GM18505 (cell line): ENCODE measurements at regions not wholly inside any gene's neighbourhood (a gene's known extent, or its start where the extent isn't known, plus 50 kb on each side); places are given as distances from the start of the nearest gene placed in this dataset.
"Not testable (repeated sequence)": the region's sequence is repeated elsewhere in the genome, so short reads cannot be mapped to it uniquely, and the experiment has no call there.

ENCODE experiments used
- ATAC-seq: cut with Tn5 transposase; IDR thresholded peaks from one replicate; pipeline ENCODE4 v1.9.1; 2021; ENCODE audit not compliant: unreplicated experiment
- POLR2A ChIP-seq: IDR thresholded peaks from 4 replicates; pipeline ENCODE4 v1.6.1; 2011; ENCODE audit warnings: borderline replicate concordance; ENCODE audit not compliant: insufficient read depth, insufficient read length; ENCODE audit errors: extremely low read depth

DNA sequence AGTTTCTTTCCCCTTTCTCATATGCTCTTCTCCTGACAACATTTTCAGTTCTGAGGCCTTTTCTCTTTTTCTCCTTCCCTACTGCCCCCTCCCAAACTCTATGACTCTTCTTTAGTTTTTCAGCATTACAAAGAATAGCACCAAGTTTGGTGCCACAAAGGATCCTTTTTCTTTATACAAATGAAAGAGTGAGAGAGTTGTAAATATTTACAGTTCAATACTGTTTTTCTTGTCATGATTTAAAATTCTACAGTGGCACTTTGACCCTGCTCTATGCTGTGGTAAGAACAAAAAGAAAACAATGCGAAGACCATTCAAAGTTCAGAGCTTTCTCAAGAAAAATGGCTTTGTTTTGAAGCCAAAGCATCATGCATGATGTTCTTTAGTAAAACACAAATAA, 667.9 kb upstream of the SGO1 start:
- no peak for TF ChIP-seq POLR2A

GRCh38 chr3:20852712-20853111, 666.7 kb upstream of the SGO1 start:
- ATAC-seq, result no peak
- no peak for TF ChIP-seq POLR2A

More for the DNA sequence above, 667.9 kb upstream of the SGO1 start:
- no peak for ATAC-seq

DNA sequence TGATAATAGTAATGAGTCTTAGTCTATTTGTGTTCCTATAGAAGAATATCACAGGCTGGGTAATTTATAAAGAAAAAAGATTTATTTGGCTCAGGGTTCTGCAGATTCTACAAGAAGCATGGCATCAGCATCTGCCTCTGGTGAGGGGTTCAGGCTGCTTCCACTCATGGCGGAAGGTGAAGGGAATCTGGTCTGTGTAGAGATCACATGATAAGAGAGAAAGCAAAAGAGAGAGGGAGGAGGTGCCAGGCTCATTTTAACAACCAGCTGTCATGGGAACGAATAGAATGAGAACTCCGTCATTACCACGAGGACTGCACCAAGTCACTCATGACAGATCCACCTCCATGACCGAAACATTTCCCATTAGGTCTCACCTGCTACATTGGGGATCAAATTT, 664.0 kb upstream of the SGO1 start:
- no peak for ATAC-seq
- TF ChIP-seq POLR2A, result no peak

GRCh38 chr3:20846832-20847231, 660.8 kb upstream of the SGO1 start:
- ATAC-seq, result no peak
- TF ChIP-seq POLR2A, result no peak

- TF ChIP-seq POLR2A, result no peak
- ATAC-seq, result no peak
Measured at GRCh38 chr3:20846066-20846465, 660.1 kb upstream of the SGO1 start.

DNA sequence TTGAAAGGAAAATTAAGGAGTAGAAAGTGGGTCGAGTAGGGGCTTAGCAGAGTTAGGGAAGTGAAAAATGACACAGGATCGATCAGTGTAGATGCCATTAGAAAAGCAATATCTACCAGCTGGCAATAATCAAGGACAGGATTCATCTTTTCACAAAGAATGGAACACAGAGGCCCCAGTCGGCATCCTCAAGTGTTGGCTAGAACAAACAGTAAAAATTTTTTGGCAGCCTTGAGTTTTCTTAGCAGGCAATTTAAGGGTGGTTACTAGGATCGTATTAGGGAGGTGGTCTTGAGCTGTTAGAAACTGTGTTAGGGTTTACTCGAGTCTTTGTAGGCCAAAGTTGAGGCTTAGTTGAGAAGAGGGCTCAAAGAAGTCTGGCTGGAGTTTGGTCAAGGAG, 658.8 kb upstream of the SGO1 start:
- no peak for ATAC-seq
- no peak for TF ChIP-seq POLR2A

DNA sequence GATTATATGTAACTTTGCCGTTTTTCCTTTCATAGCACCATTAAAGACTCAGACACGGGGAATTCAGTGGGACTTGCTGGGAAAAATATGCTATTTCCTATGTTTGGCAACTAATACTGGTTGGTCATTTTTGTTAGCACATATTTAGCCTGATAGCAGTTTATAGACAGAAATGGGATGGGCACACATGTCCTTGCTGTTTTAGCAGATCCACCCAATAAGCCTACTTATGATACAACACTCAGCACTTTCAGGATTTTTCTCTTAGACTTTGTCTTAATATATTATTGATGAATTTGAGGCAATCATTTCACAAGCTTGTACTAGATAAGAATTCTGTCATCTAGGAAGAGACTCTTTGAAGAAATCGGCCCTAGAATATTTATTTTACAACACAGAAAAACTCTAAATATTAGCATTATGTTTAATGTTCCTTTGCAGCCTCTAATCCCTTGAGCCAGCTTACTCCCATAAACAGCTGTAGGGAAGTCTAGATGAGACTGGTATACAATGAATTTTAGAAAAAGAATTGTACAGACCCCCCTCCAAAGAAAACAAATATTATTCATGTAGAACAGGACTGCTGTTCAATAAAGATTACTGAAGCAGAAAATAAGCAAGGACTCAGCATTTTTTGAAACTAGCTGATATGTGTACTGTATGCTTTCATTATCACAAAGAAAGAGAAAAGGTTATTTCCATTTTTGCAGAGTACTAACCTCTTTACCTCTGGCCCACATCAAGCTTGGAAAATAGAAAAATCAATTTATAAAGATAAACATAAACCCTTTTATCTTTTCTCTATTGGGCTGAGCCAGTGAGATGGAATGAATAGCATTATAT, 656.8 kb upstream of the SGO1 start:
- no peak for ATAC-seq
- TF ChIP-seq POLR2A, result no peak

DNA sequence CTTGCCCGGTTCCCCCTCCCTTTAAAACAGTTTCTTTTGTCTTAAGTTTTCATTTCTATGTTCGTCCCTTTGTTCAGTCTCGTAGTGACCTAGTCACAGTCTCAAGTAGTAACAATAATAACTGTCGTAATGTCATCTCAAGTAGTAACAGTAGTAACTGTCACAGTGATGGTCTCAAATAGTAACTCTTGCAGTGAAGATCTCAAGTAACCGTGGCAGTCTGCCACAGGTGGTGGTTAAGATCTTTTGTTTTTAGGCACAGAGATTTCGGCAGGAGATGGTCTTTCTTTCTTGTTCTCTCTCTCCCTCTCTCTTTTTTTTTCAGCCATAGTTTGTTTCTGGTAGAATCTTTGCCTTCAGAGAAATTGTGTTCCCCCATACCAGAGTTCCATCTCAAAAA, 656.0 kb upstream of the SGO1 start:
- TF ChIP-seq POLR2A, result no peak
- no peak for ATAC-seq

DNA sequence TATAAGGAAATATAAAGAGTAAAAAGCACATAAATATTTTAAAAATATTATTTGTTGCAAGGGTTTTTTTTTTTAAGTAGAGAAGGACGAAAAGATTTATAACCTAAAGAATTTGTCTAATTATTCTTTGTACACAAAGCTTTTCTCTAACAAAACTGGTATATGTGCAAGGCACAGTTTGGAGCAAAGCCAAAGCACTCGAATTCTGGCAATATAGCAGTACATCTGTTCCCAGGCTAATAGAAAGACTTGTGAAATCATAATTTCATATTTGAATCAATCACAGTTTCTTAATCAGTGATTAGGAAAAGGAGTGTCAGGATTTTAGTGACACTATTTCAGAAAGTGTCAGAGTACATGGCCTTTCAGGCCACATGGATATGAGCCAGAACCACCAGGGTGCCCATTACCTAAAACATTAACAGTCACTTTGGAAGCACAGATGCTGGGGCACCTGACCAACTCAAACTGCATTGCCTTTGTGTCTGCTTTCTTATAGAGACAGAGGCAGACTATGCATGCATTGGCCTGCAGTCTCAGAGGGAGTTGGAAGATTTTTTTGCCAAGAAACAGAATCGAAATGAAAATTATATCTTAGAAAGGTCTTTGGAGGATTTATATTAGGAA, 651.8 kb upstream of the SGO1 start:
- ATAC-seq, result no peak
- no peak for TF ChIP-seq POLR2A

- no peak for TF ChIP-seq POLR2A
- ATAC-seq, result no peak
Measured at GRCh38 chr3:20836801-20837200, 650.8 kb upstream of the SGO1 start.

- no peak for ATAC-seq
- TF ChIP-seq POLR2A, result no peak
Measured at GRCh38 chr3:20832963-20833362, 647.0 kb upstream of the SGO1 start.

DNA sequence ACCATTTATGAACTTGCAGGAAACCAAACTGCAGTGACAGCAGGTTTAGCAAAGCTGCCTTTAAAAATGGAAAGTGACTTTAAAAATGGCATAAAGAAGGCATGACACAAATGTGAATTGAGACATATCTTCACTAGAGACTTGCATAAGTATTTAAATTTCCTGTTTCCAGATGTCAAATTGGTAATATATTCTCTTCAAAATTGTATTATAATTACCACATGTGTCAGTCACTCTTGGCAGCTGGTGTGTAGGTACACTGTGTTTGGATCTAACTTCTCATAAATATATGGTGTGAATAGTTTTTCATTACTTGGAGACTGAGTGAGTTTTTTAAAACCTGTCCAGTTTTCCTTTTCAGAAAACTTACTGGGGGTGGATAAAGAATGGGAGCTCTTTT, 636.2 kb upstream of the SGO1 start:
- no peak for TF ChIP-seq POLR2A
- ATAC-seq, result no peak

DNA sequence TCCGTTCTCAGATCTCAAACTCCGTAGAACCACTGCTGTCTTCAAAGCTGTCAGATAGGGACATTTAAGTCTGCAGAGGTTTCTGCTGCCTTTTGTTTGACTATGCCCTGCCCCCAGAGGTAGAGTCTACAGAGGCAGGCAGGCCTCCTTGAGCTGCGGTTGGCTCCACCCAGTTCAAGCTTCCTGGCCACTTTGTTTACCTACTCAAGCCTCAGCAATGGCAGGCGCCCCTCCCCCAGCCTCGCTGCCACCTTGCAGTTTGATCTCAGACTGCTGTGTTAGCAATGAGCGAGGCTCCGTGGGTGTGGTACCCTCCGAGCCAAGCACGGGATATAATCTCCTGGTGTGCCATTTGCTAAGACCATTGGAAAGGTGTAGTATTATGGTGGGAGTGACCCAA, 634.9 kb upstream of the SGO1 start:
- ATAC-seq, result not testable (repeated sequence)

GRCh38 chr3:20811631-20812030, 625.6 kb upstream of the SGO1 start:
- ATAC-seq, result no peak
- no peak for TF ChIP-seq POLR2A
